ENCODE measurements at regions not wholly inside any gene's neighbourhood (a gene's known extent, or its start where the extent isn't known, plus 50 kb on each side); places are given as distances from the start of the nearest gene placed in this dataset.

- no peaks in the 10 kb centered on the region for H3K9me3 ChIP-seq (ENCODE audit: low read length)
- H3K27me3 ChIP-seq (ENCODE audit: low read length), result no peaks in the 10 kb centered on the region
- POLR2A ChIA-PET (ENCODE audit: unreplicated experiment), result no interaction called here
- intact Hi-C loops (cut with micrococcal nuclease), result no loop called here
- no peaks in the 10 kb centered on the region for H3K36me3 ChIP-seq (ENCODE audit: low read depth, low read length)
- H3K4me3 ChIP-seq (ENCODE audit: low read length), result no peak overlapping the region
- no peak overlapping the region for H2AFZ ChIP-seq (ENCODE audit: low read length)
- no TSS peak for BruUV-seq (replicated peaks)
- H3K27ac ChIP-seq (ENCODE audit: low read length), result no peak overlapping the region
- H3K4me1 ChIP-seq (ENCODE audit: insufficient read depth, low read length), result no peaks in the 10 kb centered on the region
- no peak overlapping the region for H3K4me2 ChIP-seq (ENCODE audit: low read length)
- CTCF ChIA-PET, result no interaction called here
- no peak for DNase-seq
- no peaks in the 10 kb centered on the region for H3F3A ChIP-seq (ENCODE audit: low read length, unreplicated experiment)
- no peaks in the 10 kb centered on the region for H3K9me2 ChIP-seq (replicated peaks; ENCODE audit: low read length)
- TF ChIP-seq, protein P1, sequence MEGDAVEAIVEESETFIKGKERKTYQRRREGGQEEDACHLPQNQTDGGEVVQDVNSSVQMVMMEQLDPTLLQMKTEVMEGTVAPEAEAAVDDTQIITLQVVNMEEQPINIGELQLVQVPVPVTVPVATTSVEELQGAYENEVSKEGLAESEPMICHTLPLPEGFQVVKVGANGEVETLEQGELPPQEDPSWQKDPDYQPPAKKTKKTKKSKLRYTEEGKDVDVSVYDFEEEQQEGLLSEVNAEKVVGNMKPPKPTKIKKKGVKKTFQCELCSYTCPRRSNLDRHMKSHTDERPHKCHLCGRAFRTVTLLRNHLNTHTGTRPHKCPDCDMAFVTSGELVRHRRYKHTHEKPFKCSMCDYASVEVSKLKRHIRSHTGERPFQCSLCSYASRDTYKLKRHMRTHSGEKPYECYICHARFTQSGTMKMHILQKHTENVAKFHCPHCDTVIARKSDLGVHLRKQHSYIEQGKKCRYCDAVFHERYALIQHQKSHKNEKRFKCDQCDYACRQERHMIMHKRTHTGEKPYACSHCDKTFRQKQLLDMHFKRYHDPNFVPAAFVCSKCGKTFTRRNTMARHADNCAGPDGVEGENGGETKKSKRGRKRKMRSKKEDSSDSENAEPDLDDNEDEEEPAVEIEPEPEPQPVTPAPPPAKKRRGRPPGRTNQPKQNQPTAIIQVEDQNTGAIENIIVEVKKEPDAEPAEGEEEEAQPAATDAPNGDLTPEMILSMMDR (conservative IDR thresholded peaks at IDR 0.05; ENCODE audit: low read depth, low read length), result no peak
- TF ChIP-seq EZH2phosphoT487 (IDR thresholded peaks at IDR 0.05; ENCODE audit: borderline replicate concordance, low read length), result no peak
- no peak for TF ChIP-seq EZH2 (IDR thresholded peaks at IDR 0.05; ENCODE audit: low read length, unreplicated experiment)
- H3K79me2 ChIP-seq (ENCODE audit: low read length), result no peaks in the 10 kb centered on the region
- no peaks in the 10 kb centered on the region for H4K20me1 ChIP-seq (ENCODE audit: low read length)
- no peak for ATAC-seq
- no peak overlapping the region for H3K9ac ChIP-seq (ENCODE audit: low read length)
These were observed 395.3 kb downstream of the TUSC1 start for GRCh38 chr9:25282946-25283345.

DNA sequence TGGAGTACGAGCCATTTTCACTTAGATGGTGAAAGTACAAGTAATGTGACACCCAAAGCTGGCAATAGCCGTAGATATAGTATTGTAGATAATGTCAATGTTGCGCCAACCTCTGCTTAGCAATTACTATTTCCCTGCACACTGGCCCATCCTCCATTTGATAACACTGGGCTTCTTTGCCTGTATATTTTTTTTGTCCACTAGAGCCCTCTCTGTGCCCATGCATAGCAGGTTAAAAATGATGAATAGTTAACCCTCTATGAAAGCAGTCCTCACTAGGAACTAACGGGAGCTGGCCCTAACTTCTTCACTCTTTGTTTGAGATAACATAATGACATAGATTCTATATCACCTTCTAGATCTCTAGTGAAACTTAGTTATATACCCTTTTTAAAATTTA lies 416.8 kb downstream of the TUSC1 start:
- Histone ChIP-seq H3K4me1 (ENCODE audit: insufficient read depth, low read length) (no peaks in the 10 kb centered on the region), H3F3A (ENCODE audit: low read length, unreplicated experiment) (no peaks in the 10 kb centered on the region), H3K9me3 (ENCODE audit: low read length) (no peaks in the 10 kb centered on the region), H3K79me2 (ENCODE audit: low read length) (no peaks in the 10 kb centered on the region), H3K27ac (ENCODE audit: low read length) (no peak overlapping the region), H3K27me3 (ENCODE audit: low read length) (no peaks in the 10 kb centered on the region), H3K4me3 (ENCODE audit: low read length) (no peak overlapping the region), H3K9me2 (replicated peaks; ENCODE audit: low read length) (no peaks in the 10 kb centered on the region), H4K20me1 (ENCODE audit: low read length) (no peaks in the 10 kb centered on the region), H3K36me3 (ENCODE audit: low read depth, low read length) (no peaks in the 10 kb centered on the region), H3K9ac (ENCODE audit: low read length) (no peak overlapping the region), H2AFZ (ENCODE audit: low read length) (no peak overlapping the region), H3K4me2 (ENCODE audit: low read length) (no peak overlapping the region)
- BruUV-seq (replicated peaks), result no TSS peak
- CTCF ChIA-PET, result no interaction called here
- TF ChIP-seq, protein P1 (conservative IDR thresholded peaks at IDR 0.05; ENCODE audit: low read depth, low read length), result no peak
- TF ChIP-seq EZH2 (IDR thresholded peaks at IDR 0.05; ENCODE audit: low read length, unreplicated experiment) (no peak), EZH2phosphoT487 (IDR thresholded peaks at IDR 0.05; ENCODE audit: borderline replicate concordance, low read length) (no peak)
- intact Hi-C loops (cut with micrococcal nuclease), result no loop called here
- POLR2A ChIA-PET (ENCODE audit: unreplicated experiment), result no interaction called here
- DNase-seq (no peak), ATAC-seq (no peak)

DNA sequence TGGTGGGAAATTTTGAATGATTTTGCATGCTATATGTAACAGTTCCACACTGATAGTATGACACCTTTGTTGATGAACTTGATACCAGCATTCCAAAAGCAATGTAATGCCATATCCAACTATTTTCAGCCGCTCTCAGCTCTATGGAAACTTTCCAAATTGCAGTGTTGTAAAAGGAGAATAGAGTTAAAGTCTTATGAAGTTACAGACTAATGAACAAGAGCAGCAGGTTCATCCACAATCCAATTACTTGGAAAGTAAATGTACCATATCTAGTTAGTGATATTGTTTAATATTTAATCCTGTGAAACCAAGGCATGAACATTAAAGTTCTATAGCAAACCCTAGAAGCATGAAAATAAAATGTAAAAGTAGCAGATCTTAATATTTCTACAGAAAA lies 418.2 kb downstream of the TUSC1 start:
- Histone ChIP-seq H3K36me3 (ENCODE audit: low read depth, low read length) (no peaks in the 10 kb centered on the region), H3K27me3 (ENCODE audit: low read length) (no peaks in the 10 kb centered on the region), H2AFZ (ENCODE audit: low read length) (no peak overlapping the region), H3K4me1 (ENCODE audit: insufficient read depth, low read length) (no peaks in the 10 kb centered on the region), H3K4me2 (ENCODE audit: low read length) (no peak overlapping the region), H4K20me1 (ENCODE audit: low read length) (no peaks in the 10 kb centered on the region), H3K27ac (ENCODE audit: low read length) (no peak overlapping the region), H3K4me3 (ENCODE audit: low read length) (no peak overlapping the region), H3K9ac (ENCODE audit: low read length) (no peak overlapping the region), H3F3A (ENCODE audit: low read length, unreplicated experiment) (no peaks in the 10 kb centered on the region), H3K9me3 (ENCODE audit: low read length) (no peaks in the 10 kb centered on the region), H3K79me2 (ENCODE audit: low read length) (no peaks in the 10 kb centered on the region), H3K9me2 (replicated peaks; ENCODE audit: low read length) (no peaks in the 10 kb centered on the region)
- CTCF ChIA-PET, result no interaction called here
- POLR2A ChIA-PET (ENCODE audit: unreplicated experiment), result no interaction called here
- ATAC-seq, result no peak
- no peak for DNase-seq
- intact Hi-C loops (cut with micrococcal nuclease), result no loop called here
- no TSS peak for BruUV-seq (replicated peaks)
- TF ChIP-seq, protein P1 (conservative IDR thresholded peaks at IDR 0.05; ENCODE audit: low read depth, low read length), result no peak
- TF ChIP-seq EZH2 (IDR thresholded peaks at IDR 0.05; ENCODE audit: low read length, unreplicated experiment) (no peak), EZH2phosphoT487 (IDR thresholded peaks at IDR 0.05; ENCODE audit: borderline replicate concordance, low read length) (no peak)

Measured in PC-3 (cell line).